ENCODE measurements at regions not wholly inside any gene's neighbourhood (a gene's known extent, or its start where the extent isn't known, plus 50 kb on each side); places are given as distances from the start of the nearest gene placed in this dataset.

- TF ChIP-seq SUZ12 (IDR thresholded peaks at IDR 0.05; ENCODE audit: extremely low read depth, insufficient read depth, insufficient read length) (no peak), ZNF274 (IDR thresholded peaks at IDR 0.05; ENCODE audit: low read depth, low read length) (no peak), YY1 (IDR thresholded peaks at IDR 0.05; ENCODE audit: insufficient read depth, insufficient read length) (no peak)
Measured at GRCh38 chr14:71651228-71651627, 281.0 kb upstream of the RGS6 start.
